ENCODE measurements at regions not wholly inside any gene's neighbourhood (a gene's known extent, or its start where the extent isn't known, plus 50 kb on each side); places are given as distances from the start of the nearest gene placed in this dataset.

- no peak for TF ChIP-seq CTCF (conservative IDR thresholded peaks at IDR 0.05; ENCODE audit: low read depth)
- ChIA-PET POLR2A (ENCODE audit: low non-redundant PET) (no interaction called here), CTCF (interaction anchor here (0.6 to 0.7 kb wide), 3 partner anchors 12 to 816 kb away, joined by 3 to 4 read pairs (median 3); no protein-coding TSS in a partner anchor)
- no peak overlapping the region for H3K27ac ChIP-seq
- no peak for DNase-seq (ENCODE audit: low spot score)
Observed at GRCh38 chr1:199693724-199694123, 333.8 kb upstream of the NR5A2 start.

- CTCF ChIA-PET = interaction anchor here (0.6 to 1.2 kb wide), 3 partner anchors 9 to 735 kb away, joined by 3 read pairs; no protein-coding TSS in a partner anchor
- H3K27ac ChIP-seq = no peak overlapping the region
- no peak for TF ChIP-seq CTCF (conservative IDR thresholded peaks at IDR 0.05; ENCODE audit: low read depth)
- no peak for DNase-seq (ENCODE audit: low spot score)
- POLR2A ChIA-PET (ENCODE audit: low non-redundant PET) = no interaction called here
Observed at GRCh38 chr1:199696225-199696624, 331.3 kb upstream of the NR5A2 start.

- TF ChIP-seq CTCF (conservative IDR thresholded peaks at IDR 0.05; ENCODE audit: low read depth) = no peak
- no peak for DNase-seq (ENCODE audit: low spot score)
- CTCF ChIA-PET = no interaction called here
- POLR2A ChIA-PET (ENCODE audit: low non-redundant PET) = no interaction called here
- no peak overlapping the region for H3K27ac ChIP-seq
Observed at GRCh38 chr1:199698222-199698621, 329.3 kb upstream of the NR5A2 start.

- CTCF ChIA-PET = no interaction called here
- no peak for DNase-seq (ENCODE audit: low spot score)
- POLR2A ChIA-PET (ENCODE audit: low non-redundant PET) = interaction anchor here (0.5 kb wide), 1 partner anchor 706 kb away, joined by 3 read pairs; no protein-coding TSS in a partner anchor
Observed at GRCh38 chr1:199700551-199700950, 327.0 kb upstream of the NR5A2 start.

GRCh38 chr1:199701726-199702125, 325.8 kb upstream of the NR5A2 start:
- POLR2A ChIA-PET (ENCODE audit: low non-redundant PET) = no interaction called here
- TF ChIP-seq CTCF (conservative IDR thresholded peaks at IDR 0.05; ENCODE audit: low read depth) = no peak
- H3K27ac ChIP-seq = no peak overlapping the region
- DNase-seq (ENCODE audit: low spot score) = no peak
- CTCF ChIA-PET = no interaction called here

More at GRCh38 chr1:199700551-199700950, 327.0 kb upstream of the NR5A2 start:
- H3K27ac ChIP-seq = no peak overlapping the region
- TF ChIP-seq CTCF (conservative IDR thresholded peaks at IDR 0.05; ENCODE audit: low read depth) = no peak

- no peak for TF ChIP-seq CTCF (conservative IDR thresholded peaks at IDR 0.05; ENCODE audit: low read depth)
- DNase-seq (ENCODE audit: low spot score) = no peak
- H3K27ac ChIP-seq = no peak overlapping the region
- POLR2A ChIA-PET (ENCODE audit: low non-redundant PET) = no interaction called here
- CTCF ChIA-PET = interaction anchor here (0.6 to 1.5 kb wide), 2 partner anchors 10 to 473 kb away, joined by 3 to 4 read pairs; no protein-coding TSS in a partner anchor
Observed at GRCh38 chr1:199704231-199704630, 323.3 kb upstream of the NR5A2 start.
